IMR-90 (cell line): ENCODE measurements at regions not wholly inside any gene's neighbourhood (a gene's known extent, or its start where the extent isn't known, plus 50 kb on each side); places are given as distances from the start of the nearest gene placed in this dataset.

Experiments
- NFE2L2 ChIP-seq: fragments of 150-350 bp; IDR thresholded peaks from 2 replicates; pipeline ENCODE4 v1.6.1; 2016; ENCODE audit warnings: low read depth, mild to moderate bottlenecking, low read length
- RAD21 ChIP-seq: IDR thresholded peaks from 2 replicates; pipeline ENCODE4 v1.6.1; 2012; ENCODE audit warnings: low read length, improper control_type of control experiment
- RFX5 ChIP-seq: IDR thresholded peaks from 2 replicates; pipeline ENCODE4 v1.8.0; 2012; ENCODE audit warnings: low read depth, mild to moderate bottlenecking, low read length, moderate library complexity
- SMC3 ChIP-seq: fragments of 150-350 bp; IDR thresholded peaks from 2 replicates; pipeline ENCODE4 v1.6.1; 2016; ENCODE audit warnings: low read depth, mild to moderate bottlenecking, antibody characterized with exemption, low read length, moderate library complexity
- TF ChIP-seq, protein P1 (sequence below): conservative IDR thresholded peaks from 2 replicates; pipeline ENCODE4 v1.5.1; 2012; ENCODE audit warnings: mild to moderate bottlenecking, low read depth, low read length, improper control_type of control experiment

DNA sequence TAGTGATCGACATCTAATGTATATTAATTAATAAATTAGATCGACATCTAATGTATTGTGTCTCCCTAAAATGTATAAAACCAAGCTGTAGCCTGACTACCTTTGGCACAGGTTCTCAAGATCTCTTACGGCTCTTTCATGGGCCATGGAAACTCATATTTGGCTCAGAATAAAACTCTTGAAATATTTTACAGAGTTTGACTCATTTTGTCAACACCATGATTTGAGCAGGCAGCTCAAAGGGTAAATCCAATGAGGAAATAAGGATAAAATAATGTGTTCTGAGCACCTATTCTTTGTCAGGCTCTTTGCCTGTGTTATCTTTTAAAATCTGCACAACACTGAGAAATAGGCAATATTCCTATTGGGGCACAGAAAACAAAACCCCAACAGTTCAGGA lies 223.4 kb upstream of the DUSP10 start:
- no peak for TF ChIP-seq NFE2L2
- TF ChIP-seq, protein P1, sequence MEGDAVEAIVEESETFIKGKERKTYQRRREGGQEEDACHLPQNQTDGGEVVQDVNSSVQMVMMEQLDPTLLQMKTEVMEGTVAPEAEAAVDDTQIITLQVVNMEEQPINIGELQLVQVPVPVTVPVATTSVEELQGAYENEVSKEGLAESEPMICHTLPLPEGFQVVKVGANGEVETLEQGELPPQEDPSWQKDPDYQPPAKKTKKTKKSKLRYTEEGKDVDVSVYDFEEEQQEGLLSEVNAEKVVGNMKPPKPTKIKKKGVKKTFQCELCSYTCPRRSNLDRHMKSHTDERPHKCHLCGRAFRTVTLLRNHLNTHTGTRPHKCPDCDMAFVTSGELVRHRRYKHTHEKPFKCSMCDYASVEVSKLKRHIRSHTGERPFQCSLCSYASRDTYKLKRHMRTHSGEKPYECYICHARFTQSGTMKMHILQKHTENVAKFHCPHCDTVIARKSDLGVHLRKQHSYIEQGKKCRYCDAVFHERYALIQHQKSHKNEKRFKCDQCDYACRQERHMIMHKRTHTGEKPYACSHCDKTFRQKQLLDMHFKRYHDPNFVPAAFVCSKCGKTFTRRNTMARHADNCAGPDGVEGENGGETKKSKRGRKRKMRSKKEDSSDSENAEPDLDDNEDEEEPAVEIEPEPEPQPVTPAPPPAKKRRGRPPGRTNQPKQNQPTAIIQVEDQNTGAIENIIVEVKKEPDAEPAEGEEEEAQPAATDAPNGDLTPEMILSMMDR, result no peak
- no peak for TF ChIP-seq SMC3
- TF ChIP-seq RFX5, result no peak
- no peak for TF ChIP-seq RAD21
